GM18861 (cell line): ENCODE measurements at regions not wholly inside any gene's neighbourhood (a gene's known extent, or its start where the extent isn't known, plus 50 kb on each side); places are given as distances from the start of the nearest gene placed in this dataset.

ENCODE experiments used
- ATAC-seq: cut with Tn5 transposase; IDR thresholded peaks from one replicate; pipeline ENCODE4 v1.9.1; 2021; ENCODE audit not compliant: unreplicated experiment

GRCh38 chr4:17301266-17301665, 210.6 kb downstream of the QDPR start:
- ATAC-seq, result no peak

DNA sequence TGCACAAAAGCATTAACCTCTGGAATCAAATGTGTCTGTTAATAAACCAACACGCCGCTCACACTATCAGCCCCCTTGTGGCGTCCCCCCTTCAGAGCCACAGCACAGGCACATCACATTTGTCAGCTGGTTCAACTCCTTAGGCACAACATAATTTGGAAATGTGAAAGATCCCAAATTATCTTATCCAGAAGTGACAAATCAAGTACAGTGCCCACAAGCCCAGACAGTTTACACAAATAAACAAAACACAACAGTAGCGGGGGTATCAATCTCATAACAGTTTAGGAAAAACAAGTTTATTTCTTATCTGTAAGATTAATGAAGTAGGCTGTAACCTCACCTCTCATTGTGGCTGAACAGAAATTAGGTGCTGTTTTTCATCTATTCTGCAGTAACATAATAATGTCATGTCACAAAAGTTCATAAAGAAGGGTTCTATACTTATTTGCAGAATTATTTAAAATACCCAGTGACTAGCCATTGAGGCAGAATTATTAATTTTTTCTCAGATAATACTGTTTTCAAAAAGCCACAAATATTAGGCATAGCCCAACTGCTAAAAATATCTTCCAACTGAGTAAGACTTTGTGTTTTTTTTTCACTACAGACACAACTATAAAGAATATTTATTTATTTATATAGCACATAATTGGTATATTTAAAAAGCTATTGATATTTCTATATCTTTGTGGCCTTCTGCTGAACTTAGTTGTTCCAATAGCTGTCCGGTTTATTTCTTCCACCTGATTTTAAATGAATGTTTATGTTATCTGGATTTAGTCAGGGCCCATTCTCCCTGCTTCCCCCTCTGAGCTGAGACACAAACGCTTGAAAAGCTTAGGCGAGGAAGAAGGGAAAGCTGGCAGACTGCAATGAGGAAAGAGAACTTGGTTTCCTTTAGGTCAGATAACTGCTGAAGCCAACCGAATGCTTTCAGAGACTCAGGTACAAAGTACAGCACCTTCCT, 214.7 kb downstream of the QDPR start:
- ATAC-seq, result no peak

DNA sequence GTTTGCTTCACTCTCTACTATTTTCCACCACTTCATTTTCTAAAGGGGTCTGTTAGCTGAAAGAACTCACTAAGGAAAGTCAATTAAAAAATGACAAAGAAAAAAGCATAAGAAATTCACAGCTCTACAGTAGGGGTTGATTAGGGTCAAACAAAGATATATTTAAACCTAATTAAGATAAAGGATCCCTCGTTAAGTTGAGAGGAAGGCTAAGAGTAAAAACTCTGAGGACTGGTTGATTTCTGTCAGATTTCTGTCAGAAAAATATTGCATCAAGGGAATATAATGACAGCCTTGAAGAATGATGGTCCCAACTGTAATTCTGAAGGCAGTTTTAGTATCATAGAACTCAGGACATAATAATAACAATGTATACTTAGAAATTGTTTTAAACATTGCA, 218.0 kb downstream of the QDPR start:
- no peak for ATAC-seq

DNA sequence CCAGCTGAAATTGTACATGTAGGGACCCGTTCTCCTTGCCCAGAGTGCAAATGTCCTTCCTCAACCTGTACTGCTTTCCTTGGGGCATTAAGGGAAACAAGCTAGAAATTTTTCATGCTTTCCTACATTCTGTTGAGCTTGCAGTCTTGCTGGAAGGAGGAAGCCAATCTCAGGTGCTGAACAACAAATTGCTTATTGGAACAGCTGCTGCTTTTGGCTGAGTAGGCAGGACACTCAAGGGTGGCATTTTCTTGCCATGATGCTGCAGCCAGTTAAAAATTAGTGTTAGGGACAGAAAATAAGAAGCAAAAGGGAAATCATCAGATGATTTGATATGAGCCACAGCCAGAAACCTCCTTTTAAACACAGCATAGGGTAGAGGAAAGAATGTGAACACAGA, 223.7 kb downstream of the QDPR start:
- ATAC-seq, result no peak

DNA sequence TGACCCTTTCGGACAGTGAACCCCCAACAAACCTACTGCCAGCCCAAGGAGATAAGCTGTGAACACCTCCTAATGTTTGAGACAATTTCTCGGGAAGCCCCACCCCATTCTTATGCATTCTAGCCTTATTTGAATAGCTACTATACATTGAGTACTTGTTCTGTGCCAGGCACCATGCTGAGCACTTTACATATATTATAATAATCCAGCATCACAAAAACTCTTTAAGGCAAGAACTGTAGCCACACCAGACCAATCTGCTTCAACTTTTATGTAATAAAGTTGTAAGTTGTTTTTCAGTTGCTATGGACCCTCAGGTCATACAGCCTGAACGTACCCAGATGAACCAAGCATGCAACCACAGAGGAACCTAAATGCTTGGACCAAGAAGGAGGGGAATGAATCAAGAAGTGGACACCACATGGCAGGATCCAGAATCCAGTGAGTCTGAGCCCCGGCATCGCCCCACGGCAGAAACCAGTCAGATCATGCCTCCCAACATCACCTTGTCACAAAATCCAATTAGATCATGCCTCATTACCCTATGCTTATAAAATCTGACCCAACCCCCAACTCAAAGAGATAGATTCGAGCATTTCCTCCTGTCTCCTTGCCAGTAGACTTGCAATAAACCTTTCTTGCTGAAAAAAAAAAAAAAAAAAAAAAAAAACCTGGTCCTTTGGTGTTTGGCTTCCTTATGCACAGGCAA, 225.0 kb downstream of the QDPR start:
- ATAC-seq, result no peak

DNA sequence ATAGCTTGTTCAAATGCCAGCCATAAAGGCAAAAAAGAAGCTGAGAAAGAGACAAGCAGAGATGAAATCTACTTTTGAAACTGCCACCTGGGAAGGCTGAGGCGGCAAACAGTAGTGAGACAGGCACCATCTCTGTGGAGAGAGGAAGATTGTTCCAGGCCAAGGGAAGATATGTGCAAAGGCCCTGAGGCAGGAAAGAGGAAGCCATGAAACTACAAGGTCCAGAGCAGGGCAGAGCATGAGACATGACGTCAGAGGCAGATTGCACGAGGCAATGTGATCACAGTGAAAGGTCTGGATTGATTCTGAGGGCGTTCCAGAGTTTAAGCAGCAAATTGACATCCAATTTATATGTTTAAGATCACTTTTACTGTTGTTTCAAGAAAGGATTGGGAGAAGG, 226.1 kb downstream of the QDPR start:
- no peak for ATAC-seq

DNA sequence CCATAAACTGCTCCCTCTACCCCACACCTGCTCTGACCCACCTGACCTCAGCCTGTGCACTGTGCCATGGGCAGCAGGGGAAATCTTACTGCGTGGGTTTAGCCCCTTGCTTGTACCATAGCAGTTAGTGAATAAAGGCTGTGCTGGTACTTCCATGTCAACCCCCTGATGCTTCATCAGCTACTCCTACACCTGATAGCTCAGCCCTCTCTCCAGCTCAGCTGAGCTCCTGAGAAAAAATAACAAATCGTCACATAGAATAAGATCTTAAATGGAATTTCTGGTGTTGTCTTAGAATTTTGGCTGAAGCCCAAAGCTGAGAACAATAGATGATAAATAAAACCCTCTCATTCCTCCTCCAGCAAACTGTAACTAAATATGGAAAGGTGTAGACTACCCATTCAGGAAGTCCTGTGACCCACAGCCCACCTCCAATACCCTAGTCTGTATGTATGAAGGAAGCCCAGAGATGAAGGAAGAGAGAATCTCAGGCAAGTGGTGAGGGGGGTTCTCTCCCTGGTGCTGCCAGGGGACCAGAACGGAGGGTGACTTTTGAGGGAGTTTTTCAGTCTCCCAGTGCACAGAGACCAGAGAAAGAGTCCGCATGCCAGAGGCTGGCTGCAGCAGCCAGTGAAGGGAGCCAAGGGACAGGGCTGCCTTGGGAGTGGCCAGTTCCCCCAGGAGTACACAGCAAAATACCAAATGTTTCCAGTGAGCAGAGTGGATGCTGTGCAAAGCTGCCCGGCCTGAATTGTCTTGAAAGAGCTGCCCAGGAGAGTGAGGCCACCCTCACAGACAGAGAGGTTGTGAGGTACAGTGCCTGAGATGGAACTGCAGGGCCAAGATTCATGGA, 227.3 kb downstream of the QDPR start:
- no peak for ATAC-seq

DNA sequence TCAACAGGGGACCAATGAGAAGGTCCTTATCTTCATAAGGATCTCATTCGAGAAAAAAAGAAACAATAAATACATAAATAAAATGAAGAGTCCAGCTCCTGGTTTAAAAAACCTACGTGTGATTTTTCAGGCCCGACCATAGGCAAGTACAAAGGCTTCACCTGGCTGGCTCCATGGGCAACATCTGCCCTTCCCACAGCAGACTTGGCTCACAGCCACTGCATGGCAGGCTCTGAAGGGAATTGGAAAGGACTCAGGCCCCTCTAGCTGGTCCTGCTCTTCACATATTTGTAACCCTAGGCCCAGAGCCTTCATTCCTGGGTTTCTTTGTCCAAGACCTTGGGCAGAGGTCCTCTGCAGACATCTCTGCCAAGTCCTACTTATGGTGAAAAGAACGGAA, 228.1 kb downstream of the QDPR start:
- ATAC-seq, result no peak

GRCh38 chr4:17283251-17283650, 228.6 kb downstream of the QDPR start:
- no peak for ATAC-seq

GRCh38 chr4:17280261-17281018, 231.4 kb downstream of the QDPR start:
- no peak for ATAC-seq

GRCh38 chr4:17276776-17277175, 235.1 kb downstream of the QDPR start:
- ATAC-seq, result no peak

DNA sequence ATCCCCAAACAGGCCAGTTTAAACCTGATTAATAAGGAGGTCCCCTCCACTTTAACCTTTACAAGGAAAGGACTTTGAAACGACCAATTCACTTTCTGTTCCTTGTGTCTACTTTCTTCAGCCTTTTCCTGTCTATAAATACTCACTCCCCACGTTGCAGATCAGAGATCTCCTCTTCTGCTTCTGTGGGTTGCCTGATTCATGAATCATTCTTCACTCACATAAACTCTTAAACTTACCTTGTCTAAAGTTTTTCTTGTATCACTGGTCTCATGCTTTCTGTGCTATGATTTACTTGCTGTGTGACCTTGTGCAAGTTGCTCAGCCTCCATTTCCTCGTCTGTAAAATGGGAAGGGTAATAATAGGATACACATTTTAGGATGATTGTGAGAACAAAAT, 236.1 kb downstream of the QDPR start:
- ATAC-seq, result no peak

GRCh38 chr4:17273047-17273446, 238.8 kb downstream of the QDPR start:
- no peak for ATAC-seq

DNA sequence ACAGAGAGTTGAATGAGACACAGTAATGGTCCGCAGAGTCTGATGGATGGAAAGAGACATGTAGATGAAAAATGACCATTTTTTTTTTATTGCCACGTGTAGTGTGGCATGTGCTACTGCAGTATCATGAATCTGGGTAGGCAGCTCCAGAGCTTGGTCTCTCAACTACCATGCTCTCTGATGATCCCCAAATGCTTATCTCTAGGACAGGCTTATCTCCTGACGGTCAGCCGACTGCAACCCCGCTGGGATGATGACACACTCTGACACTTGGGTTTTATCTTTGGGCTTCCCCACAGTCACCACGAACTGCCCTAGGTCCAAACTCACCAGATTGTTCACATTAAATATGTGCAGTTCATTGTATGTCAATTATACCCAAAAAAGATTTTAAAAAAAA, 239.7 kb downstream of the QDPR start:
- no peak for ATAC-seq

DNA sequence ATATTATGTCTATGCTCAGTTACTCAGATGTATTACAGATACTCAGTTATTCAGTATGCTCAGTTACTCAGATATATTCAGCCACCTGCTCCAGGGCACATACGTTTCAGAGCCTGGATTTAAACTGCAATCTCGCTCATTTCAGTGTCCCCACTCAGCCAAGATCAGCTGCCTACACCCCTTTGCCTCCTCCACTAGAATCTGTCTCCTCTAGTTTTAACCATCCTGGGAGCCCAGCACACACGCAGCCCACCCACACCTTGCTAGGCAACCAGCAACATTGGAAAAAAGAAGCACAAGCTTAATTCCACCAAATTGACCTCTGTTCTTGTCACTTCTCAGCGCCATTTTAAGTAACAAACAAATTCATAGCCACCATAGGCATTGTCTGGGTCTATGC, 246.2 kb downstream of the QDPR start:
- ATAC-seq, result no peak

DNA sequence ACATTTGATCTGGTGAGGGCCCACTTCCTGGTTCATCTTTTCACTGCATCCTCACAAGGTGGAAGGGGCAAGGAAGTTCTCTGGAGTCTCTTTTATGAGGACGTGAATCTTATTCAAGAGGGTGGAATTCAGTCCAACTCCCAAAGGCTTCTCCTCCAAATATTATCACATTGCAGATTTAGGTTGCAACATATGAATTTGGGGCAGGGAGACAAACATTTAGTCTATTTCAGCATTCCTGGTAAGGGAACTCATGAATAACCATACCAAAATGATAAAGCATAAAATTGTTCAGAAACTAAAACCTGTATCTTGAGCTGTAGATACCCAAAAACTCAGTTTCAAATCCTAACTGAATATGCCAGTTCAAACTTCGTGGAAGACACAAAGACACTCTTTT, 246.8 kb downstream of the QDPR start:
- no peak for ATAC-seq

DNA sequence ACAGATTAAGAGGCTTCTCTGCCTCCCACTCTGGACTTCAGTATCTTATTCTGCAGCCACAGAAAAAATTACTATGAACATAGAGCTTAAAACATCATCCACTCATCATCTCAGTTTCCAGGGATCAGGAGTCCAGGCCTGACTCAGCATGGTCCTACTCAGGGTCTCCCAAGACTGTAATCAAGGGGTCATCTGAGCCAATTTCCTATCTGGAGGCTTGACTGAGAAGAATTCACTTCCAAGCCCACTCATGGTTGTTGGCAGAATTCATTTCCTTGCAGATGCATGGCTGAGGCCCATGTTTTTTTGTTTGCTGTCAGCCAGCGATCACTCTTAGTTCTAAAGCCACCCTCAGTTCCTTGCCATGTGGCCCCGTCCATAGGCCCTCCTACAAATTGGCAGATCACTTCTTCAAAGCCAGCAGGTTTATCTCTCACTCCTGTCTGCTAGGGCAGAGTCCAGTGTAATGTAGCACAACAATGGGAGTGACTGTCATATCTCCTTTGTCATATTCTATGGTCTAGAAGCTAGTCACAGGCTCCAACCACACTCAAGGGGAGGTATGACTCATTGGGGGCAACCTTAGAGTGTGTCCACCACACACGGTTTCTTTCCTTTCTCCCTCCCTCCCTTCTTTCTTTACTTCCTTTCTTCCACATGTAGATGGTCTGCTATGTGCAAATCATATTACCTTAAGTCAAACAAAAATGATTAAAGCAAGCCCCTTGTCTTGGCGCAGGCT, 251.6 kb downstream of the QDPR start:
- ATAC-seq, result no peak

DNA sequence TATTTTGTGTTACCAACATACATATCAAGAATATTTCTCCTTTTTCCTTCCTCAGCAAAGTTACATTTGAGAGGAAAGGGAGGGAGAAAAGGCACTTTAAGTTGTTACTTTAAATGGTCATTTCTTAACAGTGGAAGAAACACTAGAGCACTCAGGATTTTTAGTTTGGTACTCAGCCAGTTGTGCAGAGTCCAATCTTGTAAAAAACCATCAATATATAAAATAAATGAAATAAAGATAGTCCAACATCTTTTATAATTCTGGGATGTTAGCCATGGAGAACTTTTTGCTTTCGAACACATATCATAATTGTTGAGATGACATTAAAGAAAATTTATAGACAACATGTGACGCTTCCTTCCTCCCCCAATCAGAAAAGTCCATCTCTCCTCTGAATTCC, 253.8 kb downstream of the QDPR start:
- ATAC-seq, result no peak

GRCh38 chr4:17252131-17252530, 259.8 kb downstream of the QDPR start:
- ATAC-seq, result no peak

GRCh38 chr4:17251101-17251500, 260.8 kb downstream of the QDPR start:
- ATAC-seq, result no peak
